HG02884 (cell line): ENCODE measurements at regions not wholly inside any gene's neighbourhood (a gene's known extent, or its start where the extent isn't known, plus 50 kb on each side); places are given as distances from the start of the nearest gene placed in this dataset.

ENCODE experiments used
- ATAC-seq: cut with Tn5 transposase; IDR thresholded peaks from one replicate; pipeline ENCODE4 v1.9.1; 2021; ENCODE audit warnings: mild to moderate bottlenecking, moderate library complexity; ENCODE audit not compliant: unreplicated experiment

DNA sequence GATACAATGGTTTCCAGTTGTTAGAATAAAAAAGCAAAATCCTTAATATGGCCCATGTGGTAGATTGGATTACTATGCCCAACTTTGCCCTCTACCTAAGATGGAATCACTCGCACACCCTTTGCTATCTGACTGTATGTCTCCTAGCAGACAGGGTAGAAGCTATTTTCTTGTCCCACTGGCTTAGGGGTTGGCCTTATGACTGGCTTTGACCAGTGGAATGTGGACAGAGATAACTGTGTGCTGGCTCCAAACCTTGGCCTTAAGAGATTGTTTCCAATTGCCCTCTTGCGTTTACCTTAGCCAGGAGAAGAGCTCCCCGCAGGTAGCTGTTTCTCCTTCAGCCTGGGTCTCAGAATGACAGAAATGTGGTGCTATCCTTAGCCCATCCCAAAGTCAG, 355.9 kb downstream of the BCOR start:
- ATAC-seq, result no peak

DNA sequence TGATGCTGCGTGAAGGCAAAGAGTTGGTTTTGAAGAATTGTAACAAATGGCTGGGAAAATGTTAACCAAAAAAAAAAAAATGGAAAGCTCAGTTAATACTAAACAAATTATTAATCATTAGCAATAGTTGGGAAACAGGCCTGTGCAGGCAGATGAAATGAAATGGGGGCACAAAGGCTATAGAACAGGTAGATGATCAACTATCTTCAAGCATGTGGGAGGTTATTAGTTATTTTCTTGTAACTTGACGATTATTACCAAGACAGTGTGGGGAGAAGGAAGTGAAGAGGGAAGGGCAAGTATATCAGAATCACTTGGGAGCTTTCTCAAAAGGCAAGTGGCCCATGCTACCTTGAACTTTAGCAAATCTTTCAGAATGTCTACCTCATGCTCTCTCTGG, 351.9 kb downstream of the BCOR start:
- no peak for ATAC-seq

DNA sequence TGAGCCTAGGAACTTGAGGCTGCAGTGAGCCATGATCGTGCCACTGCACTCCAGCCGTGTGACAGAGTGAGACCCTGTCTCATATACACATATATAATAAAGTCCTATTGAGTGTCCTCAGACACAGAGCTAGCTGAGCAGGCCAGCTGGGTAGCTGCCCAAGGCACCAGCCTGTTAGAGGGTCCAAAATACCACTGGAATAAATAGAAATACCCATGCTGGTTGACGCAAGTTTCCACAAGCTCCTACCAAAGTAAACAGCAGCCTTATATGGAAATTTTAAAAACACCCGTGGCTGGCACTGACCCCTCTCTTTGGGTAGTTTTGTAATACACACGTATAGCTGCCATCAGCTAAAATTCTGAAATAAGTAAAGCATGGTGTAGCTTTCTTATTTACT, 348.6 kb downstream of the BCOR start:
- no peak for ATAC-seq

DNA sequence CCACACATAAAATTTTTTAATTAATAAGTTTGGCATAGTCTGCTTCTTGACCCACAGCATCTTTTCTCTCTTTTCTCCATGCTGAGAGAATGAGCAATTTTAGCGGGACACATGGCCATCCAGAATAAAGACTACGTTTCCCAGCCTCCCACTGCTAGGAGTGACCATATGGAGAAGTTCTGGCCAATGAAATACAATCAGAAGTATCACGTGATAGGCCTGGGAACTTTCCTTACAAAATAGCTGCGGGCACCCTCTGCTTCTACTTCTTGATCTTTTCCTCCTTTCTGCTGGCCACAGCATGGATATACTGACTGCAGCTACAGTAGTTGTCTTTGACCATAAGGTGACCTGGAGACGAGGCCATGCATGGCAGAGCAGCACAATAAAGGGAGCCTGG, 348.0 kb downstream of the BCOR start:
- ATAC-seq, result no peak

DNA sequence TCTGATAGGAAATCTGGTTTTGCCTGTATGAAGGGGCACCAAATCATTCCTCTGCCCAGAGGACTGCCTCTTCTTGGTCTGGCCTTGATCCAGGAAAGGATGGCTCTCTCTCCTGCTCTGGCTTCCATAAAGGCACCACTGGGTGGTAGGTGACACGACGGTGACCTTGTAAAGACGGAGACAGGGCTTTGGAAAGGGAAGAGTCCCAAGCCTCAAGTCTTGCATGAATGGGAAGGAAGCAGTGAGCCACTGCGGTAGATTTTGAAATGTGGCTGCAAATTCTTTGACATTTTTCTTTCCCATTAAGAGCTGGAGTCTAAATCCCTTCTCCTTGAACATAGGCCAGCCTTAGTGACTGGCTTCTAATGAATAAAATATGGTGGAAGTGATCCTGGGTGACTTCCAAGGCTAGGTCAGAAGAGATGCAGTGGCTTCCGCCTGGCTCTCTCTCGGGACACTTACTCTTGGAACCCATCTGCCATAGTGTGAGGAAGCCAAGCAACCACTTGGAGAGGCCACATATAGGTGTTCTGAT, 347.4 kb downstream of the BCOR start:
- ATAC-seq, result no peak

DNA sequence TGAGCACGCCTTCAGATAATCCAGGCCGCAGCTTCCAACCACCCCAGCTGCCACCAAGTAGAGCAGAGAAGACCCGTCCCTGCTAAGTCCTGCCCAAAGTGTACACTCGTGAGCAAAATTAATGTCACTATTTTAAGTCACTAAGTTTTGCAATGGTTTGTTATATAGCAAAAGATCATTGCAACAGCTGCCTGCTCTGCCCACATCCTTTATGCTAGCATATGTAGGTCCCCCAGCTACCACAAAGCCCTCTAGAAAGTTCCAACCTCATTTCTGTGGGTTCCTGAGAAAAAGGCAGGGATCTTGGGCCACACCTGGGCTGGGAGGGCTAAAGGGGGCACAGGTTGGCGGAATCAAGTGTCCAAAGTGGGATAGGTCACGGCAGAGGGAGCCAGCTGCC, 346.9 kb downstream of the BCOR start:
- ATAC-seq, result no peak

DNA sequence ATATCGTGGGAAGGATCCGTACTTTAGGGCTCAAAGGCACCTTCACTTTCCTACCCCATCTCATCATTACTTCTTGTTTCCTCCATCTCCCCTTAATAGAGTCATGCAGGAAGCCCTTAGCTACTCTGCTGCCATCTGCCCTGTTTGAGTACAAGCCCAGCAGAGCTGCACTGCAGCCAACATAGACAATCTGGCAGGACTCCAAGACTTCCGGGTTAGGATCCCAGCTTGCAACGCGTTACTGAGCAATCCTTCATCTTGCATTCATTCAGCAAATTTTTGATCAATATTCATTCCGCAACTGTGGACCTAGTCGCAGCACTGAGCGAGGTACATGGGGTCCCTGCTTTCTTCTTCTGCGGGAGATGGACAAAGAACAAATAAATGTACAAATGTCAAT, 344.9 kb downstream of the BCOR start:
- no peak for ATAC-seq

DNA sequence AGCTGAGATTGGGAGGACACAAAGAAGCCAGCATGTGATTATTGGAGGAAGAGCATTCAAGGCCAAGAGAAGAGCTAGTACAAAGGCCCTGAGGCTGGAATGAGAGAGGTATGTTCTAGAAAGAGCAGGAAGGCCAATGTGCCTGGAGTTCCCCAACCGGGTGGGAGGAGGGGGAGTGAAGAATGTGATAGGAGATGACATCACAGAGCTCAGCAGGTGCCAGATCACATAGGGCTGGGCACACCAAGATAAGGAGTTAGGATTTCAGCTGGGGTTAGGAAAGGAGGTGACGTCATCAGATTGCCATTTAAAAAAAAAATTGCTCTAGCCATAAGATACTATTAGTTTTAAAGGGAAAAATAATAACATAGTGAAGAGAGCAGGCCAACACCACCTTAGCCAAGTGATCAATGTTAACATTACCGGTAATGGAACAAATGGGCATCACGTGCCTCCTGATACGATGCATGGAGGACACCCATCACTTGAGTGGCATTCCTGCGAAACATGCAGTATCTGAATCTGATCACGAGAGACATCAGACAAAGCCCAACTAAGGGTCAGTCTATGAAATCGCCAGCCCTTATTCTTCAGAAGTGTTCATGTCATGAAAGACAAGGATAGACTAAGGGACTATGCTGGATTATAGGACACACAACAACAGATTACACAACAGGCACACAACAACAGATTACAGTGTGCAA, 344.3 kb downstream of the BCOR start:
- no peak for ATAC-seq

DNA sequence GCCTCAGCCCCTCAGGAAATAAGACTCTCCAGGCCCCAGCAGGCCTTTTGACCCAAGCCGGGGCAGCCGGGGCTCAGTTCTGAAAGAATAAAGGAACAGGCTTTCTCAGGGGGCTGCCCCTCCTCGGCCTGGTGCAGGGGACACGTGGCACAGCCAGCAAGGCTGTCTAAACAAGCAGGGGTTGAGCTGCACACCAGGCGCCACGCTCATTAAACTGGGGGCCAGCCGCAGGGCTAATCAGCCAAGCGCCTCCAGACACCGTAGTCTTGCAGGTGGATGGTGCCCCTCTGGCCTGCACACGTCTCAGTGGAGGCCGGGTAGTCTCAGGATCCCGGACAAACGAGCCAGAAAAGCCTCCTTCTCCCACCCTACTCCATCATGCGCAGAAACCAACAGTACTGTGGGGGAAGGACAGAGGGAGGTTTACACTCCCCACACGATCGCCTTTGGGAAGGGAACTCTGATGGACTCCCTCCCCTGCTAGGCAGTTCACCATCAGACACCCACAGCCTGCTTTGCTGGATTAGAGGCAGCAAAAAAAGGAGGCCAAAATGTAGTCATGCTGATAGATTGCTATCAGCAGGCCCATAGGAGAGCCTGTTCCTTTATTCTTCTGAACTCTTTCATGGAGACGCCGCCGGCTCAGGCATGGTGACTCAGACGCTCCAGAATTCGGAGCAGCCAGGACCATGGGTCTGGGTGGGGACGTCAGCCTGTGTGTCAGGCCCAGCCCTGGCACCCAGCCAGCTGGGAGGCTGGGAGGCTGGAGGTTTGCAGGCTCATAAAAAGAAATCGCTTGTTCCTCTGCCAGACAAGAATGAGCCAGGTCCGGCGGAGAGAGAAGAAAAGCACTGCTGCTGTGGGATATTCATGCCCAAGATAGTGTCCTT, 342.4 kb downstream of the BCOR start:
- no peak for ATAC-seq

DNA sequence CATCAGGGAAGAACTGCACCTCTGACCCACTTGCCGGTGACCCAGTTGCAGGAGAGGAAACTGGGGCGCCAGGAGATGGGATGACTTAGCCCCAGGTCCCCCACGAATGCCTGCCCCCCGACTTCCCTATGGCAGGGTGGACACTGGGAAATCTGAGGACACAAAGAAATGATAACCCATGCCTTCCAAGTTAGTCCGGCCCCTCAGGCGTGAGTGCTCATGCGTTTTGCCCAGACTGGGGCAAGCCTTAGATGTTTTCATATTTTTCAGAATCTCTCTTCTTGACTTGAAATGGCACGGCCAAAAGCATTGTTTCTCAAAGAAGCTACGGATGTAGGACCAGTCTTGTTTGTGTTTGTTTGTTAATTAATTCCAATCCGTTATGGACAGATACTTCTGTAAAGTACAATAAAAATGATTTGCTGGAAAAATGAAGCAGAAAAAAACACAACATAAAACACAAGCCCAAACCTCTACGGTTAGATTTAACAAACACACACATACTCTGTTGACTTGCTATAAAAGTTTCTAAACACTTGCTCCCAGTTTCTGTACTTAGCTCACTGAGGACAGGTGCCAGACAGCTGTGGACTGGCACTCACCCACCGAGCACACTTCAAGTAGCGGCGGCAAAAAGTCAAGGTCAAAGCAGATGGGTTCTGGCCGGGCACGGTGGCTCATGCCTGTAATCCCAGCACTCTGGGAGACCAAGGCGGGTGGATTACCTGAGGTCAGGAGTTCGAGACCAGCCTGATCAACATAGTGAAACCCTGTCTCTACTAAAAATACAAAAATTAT, 341.5 kb downstream of the BCOR start:
- no peak for ATAC-seq

DNA sequence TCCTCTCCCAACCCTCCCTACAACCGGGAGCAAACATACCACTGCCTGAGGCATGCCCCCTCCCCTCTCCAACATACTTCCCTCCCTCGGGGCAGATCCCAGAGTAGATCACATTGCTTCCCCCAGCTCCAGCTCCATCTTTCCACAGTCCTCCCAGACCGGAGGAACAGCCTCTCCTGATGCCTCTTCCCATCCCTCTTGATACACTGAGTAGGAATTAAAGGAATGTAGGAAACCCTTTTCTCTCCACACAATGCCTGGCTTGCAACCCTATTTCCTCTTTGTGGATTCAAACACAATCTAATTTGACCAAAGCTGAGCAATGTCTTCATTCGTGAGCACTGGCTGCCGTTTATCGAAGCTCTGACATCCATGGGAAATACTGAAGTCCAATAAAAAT, 339.8 kb downstream of the BCOR start:
- no peak for ATAC-seq

DNA sequence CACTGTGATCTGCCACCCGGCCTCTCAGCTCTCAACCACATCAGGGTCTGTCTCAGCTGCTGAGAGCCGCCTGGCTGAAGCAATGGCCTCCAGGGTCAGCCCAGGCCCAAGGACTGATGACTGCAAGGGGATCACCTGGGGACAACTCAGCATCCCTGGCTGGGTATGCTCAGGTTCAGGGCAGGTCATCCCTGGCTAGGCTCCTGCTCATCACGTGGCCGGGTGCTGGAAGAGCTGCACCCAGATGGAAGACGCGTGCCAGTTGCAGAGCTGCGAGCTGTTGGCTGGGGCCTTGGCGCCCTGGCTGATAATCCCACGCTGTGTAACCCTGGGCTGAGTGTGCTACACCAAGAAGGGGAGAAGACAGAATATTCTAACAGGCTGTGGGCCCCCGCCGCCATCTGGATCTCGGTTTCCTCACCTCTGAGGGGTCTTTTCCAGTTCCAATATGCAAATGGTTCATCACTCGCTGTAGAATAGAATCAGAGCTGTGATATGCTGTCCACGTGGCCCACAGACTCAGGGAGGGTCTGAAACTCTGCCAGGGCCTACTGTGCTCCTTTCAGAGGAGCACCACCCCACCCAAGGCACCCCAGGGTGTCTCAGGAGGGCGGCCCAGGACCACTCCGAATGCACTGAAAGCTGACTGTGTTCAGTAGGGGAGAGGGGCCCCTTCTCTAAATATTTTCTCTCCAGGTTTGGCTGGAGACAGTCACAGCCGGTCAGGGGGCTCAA, 338.8 kb downstream of the BCOR start:
- no peak for ATAC-seq

DNA sequence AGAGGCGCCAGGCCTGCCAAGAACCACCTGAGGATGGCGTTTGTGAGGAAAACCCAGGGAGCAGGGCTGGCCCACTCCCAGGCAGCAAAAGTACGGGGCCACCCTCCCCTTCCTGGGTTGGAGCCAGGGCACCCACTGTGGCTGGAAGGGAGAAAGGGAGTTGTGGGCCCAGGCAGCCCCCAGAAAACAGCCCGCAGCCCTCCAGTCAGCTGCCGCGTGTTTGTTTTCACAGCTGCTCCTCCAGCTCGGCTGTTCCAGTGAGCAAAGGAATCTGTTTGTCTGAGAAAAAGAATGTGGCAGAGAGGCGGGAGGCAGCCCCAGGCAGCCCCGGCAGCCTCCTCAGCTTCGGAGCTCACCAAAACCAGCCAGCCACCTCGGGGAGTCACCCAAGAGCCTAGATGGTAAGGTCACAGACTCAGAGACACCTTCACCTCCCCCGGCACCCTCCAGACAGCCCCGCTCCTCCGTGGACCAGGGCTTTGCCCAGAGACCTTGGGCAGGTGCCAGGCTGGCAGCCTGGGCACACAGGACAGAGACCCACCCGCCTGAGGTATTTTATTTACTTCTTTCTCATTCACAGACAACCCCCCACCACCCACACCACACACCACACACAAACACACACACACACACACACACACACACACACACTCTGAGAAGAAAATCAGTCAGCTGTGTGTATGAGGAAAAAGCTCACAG, 338.1 kb downstream of the BCOR start:
- ATAC-seq, result no peak

DNA sequence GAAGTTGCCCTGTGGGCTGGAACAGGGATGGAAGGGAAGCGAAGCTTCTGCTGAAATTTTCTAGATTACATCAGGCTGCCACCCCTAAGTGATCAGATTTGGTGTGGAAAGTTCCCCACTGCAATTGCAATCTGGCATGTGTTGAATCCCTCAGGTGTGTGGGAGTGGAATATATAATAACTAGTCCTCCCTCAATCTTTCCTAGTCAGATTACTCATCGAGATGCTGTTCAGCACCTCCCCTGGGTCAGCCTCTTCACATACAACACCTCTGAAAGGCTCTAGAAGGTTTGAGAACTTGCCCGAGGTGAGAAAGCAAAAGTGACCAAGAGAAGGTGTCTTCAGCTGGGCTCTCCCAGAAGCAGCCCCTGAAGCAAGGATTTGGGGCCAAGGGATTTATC, 336.8 kb downstream of the BCOR start:
- no peak for ATAC-seq

DNA sequence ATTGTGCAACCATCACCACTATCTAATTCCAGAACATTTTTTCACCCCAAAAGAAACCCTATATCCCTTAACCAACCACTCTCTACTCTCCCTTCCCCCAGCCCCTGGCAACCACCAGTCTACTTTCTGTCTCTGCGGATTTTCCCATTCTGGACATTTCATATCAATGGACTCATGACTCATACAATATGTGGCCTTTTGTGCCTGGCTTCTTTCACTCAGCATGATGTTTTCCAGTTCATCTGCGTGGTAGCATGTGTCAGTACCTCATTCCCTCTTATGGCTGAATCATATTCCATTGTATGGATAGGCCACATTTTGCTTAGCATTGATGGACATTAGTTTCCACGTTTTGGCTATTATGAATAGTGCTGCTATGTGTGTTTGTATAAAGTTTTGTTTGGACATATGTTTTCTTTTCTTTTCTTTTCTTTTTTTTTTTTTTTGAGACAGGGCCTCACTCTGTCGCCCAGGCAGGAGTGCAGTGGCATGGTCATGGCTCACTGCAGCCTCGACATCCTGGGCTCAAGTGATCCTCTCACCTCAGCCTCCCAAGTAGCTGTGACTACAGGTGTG, 335.4 kb downstream of the BCOR start:
- no peak for ATAC-seq

DNA sequence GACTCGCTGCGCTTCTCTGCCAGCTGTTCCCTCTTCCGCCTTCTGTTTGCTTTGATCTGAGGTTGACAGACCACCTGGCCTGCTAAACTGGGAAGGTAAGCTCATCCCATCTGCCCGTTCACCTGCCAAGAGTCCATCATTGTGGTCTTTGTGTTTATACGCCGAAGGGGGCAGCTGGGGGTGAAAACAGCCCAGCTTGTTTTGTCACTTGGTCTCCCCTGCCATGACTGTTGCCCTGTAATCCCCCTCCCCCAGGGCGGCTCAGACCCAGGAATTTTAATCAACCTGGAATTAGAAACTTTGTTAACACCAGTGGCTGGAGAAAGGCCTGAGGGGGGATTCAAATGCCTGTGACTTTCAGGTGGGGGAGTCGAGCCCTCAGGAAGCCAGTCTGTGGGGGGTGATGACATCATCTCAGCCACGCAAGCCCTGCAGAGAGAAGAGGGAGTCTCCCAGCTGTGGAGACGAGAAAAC, 333.3 kb downstream of the BCOR start:
- ATAC-seq, result no peak

DNA sequence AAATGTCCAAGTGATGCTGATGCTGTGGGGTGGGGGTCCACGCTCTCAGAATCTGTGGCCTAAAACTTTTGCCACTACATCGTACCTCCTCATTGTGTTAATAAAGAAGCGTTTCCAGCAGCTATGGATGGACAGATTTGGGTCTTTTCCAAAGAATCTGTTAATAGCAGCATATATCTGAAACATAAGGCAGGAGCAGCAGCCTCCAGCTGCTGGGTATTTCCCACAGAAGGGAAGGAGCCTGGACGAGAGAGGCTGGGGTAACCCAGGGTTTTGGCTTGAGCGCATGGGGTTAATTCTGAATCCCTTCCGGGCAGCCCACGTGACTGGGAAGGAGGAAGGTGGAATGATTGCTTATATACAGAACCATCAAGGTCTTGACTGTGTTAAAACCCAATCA, 332.4 kb downstream of the BCOR start:
- ATAC-seq, result no peak

DNA sequence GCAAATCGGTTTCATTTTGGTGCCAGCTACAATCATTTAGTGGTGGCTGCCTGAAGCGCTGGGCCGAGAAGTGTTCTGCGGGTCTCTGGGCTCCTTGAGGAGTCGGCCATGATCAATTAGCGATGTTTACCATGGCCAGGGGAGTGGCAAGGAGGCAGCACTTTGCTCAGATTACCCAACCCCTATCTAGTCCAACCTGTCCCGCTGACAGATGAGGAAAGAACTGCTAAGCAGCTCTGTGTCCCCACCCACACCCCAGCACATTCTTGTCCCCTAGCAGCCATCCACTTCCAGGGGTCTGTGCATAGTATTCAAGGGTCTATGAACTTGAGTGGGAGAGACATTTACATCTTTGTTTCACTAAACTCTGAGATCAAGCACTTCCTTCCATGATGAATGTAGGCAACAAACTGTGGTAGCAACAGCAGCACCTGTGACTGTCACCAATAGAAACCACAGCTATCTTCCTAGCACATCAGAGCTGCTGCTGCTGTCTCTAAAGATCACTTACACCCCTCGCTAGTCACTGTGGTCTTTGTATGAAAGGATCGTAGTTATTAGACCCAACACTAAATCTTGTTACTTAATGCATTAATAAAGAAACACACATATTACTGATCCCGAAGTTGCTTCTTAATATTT, 331.6 kb downstream of the BCOR start:
- ATAC-seq, result no peak

DNA sequence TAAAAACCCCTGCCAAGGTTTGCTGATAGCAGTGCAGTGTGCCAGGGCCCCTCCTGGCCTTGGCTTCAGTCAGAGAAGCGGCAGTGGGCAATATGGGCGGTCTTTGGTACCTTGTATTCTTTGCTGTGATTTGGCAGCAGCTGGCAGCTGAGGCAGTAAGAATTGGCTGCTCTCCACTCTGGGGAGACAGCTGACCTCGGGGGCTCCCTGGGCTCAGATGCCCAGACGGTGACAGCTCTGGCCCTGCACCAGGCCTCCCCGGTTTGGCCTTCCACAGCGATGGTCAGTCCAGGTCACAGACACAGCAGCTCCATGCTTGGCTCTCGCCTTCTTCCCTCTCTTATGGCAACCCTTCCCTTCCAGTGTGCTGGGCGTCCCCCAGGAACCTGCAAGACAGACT, 330.9 kb downstream of the BCOR start:
- no peak for ATAC-seq
